ENCODE measurements at regions not wholly inside any gene's neighbourhood (a gene's known extent, or its start where the extent isn't known, plus 50 kb on each side); places are given as distances from the start of the nearest gene placed in this dataset.
"Not testable (repeated sequence)": the region's sequence is repeated elsewhere in the genome, so short reads cannot be mapped to it uniquely, and the experiment has no call there.

DNA sequence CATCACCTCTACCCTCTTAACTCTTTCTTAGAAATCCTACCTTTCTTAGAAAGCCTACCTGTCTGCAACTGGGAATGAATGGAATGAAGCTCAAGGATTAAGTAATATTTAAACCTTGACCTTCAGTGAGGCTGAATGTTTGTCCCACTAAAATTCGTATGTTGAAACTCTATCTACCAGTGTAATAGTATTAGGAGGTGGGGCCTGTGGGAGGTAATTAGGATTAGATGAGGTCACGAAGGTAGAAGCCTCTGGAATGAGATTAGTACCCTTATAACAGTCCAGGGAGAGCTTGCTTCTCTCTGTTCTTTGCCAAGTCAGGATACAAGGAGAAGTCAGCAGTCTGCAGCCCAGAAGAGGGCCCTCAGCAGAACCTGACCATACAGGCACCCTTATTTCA, 158.0 kb downstream of the TENT5A start:
- no peak overlapping the region for H3K4me3 ChIP-seq (ENCODE audit: low read length)
- DNase-seq (ENCODE audit: low read depth), result no peak
- TF ChIP-seq, protein P1, sequence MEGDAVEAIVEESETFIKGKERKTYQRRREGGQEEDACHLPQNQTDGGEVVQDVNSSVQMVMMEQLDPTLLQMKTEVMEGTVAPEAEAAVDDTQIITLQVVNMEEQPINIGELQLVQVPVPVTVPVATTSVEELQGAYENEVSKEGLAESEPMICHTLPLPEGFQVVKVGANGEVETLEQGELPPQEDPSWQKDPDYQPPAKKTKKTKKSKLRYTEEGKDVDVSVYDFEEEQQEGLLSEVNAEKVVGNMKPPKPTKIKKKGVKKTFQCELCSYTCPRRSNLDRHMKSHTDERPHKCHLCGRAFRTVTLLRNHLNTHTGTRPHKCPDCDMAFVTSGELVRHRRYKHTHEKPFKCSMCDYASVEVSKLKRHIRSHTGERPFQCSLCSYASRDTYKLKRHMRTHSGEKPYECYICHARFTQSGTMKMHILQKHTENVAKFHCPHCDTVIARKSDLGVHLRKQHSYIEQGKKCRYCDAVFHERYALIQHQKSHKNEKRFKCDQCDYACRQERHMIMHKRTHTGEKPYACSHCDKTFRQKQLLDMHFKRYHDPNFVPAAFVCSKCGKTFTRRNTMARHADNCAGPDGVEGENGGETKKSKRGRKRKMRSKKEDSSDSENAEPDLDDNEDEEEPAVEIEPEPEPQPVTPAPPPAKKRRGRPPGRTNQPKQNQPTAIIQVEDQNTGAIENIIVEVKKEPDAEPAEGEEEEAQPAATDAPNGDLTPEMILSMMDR (IDR thresholded peaks at IDR 0.05; ENCODE audit: insufficient read depth, low read depth, low read length, missing control alignments), result no peak

DNA sequence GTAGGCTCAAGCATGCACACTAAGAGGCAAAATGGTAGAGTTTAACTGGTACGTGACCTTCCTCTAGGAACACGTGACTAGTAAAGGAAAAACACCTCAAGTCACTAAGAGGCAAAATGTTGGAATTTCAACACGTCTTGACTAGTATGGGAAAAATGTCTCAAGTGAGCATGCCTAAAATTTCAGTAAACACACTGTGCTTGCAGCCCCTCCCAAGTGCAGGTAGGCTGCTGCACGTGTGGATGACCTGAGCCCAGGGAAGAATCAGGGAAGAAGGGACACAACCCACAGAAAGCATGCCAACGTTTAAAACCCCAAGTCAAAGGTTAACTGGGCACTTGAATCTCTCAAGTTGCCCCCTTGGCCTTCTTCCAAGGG, 162.2 kb downstream of the TENT5A start:
- H3K4me3 ChIP-seq (ENCODE audit: low read length), result no peak overlapping the region
- DNase-seq (ENCODE audit: low read depth), result peak; percentile 17
- TF ChIP-seq, protein P1 (IDR thresholded peaks at IDR 0.05; ENCODE audit: insufficient read depth, low read depth, low read length, missing control alignments), result no peak

GRCh38 chr6:81589465-81590313, 162.8 kb downstream of the TENT5A start:
- H3K4me3 ChIP-seq (ENCODE audit: low read length), result no peak overlapping the region
- TF ChIP-seq, protein P1 (IDR thresholded peaks at IDR 0.05; ENCODE audit: insufficient read depth, low read depth, low read length, missing control alignments), result no peak
- no peak for DNase-seq (ENCODE audit: low read depth)

DNA sequence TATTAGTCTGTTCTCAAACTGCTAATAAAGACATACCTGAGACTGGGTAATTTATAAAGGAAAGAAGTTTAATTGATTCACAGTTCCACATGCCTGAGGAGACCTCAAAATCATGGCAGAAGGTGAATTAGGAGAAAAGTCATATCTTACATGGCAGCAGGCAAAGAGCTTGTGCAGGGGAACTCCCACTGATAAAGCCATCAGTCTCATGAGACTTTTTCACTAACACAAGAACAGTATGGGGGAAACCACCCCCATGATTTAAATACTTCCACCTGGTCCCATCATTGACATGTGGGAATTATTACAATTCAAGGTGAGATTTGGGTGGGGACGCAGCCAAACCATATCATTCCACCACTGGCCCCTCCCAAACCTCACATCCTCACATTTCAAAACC, 166.8 kb downstream of the TENT5A start:
- not testable (repeated sequence) for DNase-seq (ENCODE audit: low read depth); H3K4me3 ChIP-seq (ENCODE audit: low read length)

DNA sequence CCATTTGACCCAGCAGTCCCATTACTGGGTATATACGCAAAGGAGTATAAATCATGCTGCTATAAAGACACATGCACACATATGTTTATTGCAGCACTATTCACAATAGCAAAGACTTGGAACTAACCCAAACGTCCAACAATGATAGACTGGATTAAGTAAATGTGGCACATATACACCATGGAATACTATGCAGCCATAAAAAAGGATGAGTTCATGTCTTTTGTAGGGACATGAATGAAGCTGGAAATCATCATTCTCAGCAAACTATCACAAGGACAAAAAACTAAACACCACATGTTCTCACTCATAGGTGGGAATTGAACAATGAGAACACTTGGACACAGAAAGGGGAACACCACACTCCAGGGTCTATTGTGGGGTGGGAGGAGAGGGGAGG, 168.3 kb downstream of the TENT5A start:
- not testable (repeated sequence) for H3K4me3 ChIP-seq (ENCODE audit: low read length); DNase-seq (ENCODE audit: low read depth)

DNA sequence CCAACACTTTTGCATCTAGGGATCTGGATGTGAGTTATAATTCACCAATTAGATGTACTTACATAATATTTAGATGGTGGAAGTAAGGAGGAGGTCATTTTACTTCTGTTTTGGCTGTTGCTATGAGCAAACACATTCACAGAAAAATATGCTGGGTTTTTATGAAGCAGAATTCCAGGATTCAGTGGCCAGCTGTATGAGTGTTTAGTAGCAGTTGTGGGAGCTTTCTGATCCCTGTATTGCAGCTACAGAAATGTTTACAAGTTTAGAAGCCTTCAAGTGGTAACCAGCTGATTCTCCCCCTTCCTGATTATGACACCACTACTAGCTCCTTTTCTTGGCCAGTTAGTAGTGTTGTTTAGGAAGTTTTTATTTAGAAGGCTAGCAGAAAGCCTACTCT, 177.0 kb downstream of the TENT5A start:
- no peak for DNase-seq (ENCODE audit: low read depth)

DNA sequence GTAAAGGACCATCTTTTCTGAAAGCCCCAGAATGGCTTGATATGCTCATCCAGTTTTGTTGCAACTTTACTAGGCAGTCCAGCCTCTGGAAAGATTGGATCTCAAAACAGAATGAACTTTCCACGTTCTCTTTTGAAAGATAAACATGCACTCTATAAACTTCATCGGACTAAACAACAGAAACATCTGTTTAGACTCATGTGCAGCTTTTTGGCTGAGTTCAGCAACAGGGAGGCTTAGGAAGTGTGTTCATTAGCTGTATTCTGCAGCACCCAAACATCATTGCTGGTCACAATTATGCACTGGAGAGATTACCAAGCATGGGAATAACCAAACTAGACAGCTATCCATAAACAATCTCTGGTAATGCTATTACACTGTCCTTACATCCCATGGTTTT, 180.5 kb downstream of the TENT5A start:
- TF ChIP-seq, protein P1 (IDR thresholded peaks at IDR 0.05; ENCODE audit: insufficient read depth, low read depth, low read length, missing control alignments), result no peak
- no peak for DNase-seq (ENCODE audit: low read depth)
- H3K4me3 ChIP-seq (ENCODE audit: low read length), result no peak overlapping the region

More for the DNA sequence above, 177.0 kb downstream of the TENT5A start:
- no peak overlapping the region for H3K4me3 ChIP-seq (ENCODE audit: low read length)
- TF ChIP-seq, protein P1 (IDR thresholded peaks at IDR 0.05; ENCODE audit: insufficient read depth, low read depth, low read length, missing control alignments), result no peak

- no peak overlapping the region for H3K4me3 ChIP-seq (ENCODE audit: low read length)
- TF ChIP-seq, protein P1 (IDR thresholded peaks at IDR 0.05; ENCODE audit: insufficient read depth, low read depth, low read length, missing control alignments), result no peak
- DNase-seq (ENCODE audit: low read depth), result no peak
Measured at GRCh38 chr6:81570681-81571080, 181.8 kb downstream of the TENT5A start.

All from epithelial cell of esophagus (primary cell).